HL-60 (cell line): ENCODE measurements at regions not wholly inside any gene's neighbourhood (a gene's known extent, or its start where the extent isn't known, plus 50 kb on each side); places are given as distances from the start of the nearest gene placed in this dataset.

Experiments
- DNase-seq, 2 experiments: peaks; one replicate each; pipeline ENCODE4 v3.0.0-alpha.2; 2010 to 2020; ENCODE audit warnings: low read depth in 1 of 2, low spot score in 1 of 2
- H3K27ac ChIP-seq: fragments of 250-450 bp; sonication (Bioruptor Pico); replicated peaks from 2 replicates; pipeline ENCODE4 v1.5.1; 2020; ENCODE audit warnings: mild to moderate bottlenecking, moderate library complexity
- H3K27me3 ChIP-seq: fragments of 250-450 bp; sonication (Bioruptor Pico); 2 replicates; pipeline ENCODE4 v1.5.1; 2021; ENCODE audit warnings: mild to moderate bottlenecking, moderate library complexity; ENCODE audit not compliant: insufficient read depth, poor library complexity, severe bottlenecking
- H3K4me3 ChIP-seq: replicated peaks from 2 replicates; pipeline ENCODE4 v1.5.1; 2011; ENCODE audit warnings: mild to moderate bottlenecking, control low read depth, low read length; ENCODE audit not compliant: insufficient read depth
- CTCF ChIP-seq: IDR thresholded peaks from one replicate; pipeline ENCODE4 v1.5.1; 2011; ENCODE audit warnings: low read length, control low read depth, inconsistent platforms; ENCODE audit not compliant: insufficient read depth
- GABPA ChIP-seq: IDR thresholded peaks from 2 replicates; pipeline ENCODE4 v1.6.1; 2012; ENCODE audit warnings: low read depth
- POLR2AphosphoS5 ChIP-seq: IDR thresholded peaks from 2 replicates; pipeline ENCODE4 v1.6.1; 2012; ENCODE audit warnings: low read depth
- REST ChIP-seq: IDR thresholded peaks from 2 replicates; pipeline ENCODE4 v1.6.1; 2012; ENCODE audit warnings: low read depth; ENCODE audit not compliant: insufficient replicate concordance
- SPI1 ChIP-seq: IDR thresholded peaks from 2 replicates; pipeline ENCODE4 v1.6.1; 2012; ENCODE audit warnings: low read depth, mild to moderate bottlenecking, borderline replicate concordance

- Histone ChIP-seq H3K27ac (no peak overlapping the region), H3K4me3 (no peak overlapping the region), H3K27me3 (no peaks in the 10 kb centered on the region)
- DNase-seq: no peak
- TF ChIP-seq GABPA: no peak
- no peak for TF ChIP-seq REST
- no peak for TF ChIP-seq SPI1
- no peak for TF ChIP-seq CTCF
- no peak for TF ChIP-seq POLR2AphosphoS5
Measured at GRCh38 chr7:19203686-19204085, 58.5 kb upstream of the FERD3L start.

GRCh38 chr7:19202599-19202998 lies 57.4 kb upstream of the FERD3L start:
- TF ChIP-seq REST (no peak), SPI1 (no peak), POLR2AphosphoS5 (no peak)
- no peak for DNase-seq
- no peak overlapping the region for H3K27ac ChIP-seq

More at GRCh38 chr7:19202599-19202998, 57.4 kb upstream of the FERD3L start:
- Histone ChIP-seq H3K4me3 (no peak overlapping the region), H3K27me3 (no peaks in the 10 kb centered on the region)
